ENCODE measurements at regions not wholly inside any gene's neighbourhood (a gene's known extent, or its start where the extent isn't known, plus 50 kb on each side); places are given as distances from the start of the nearest gene placed in this dataset.

DNA sequence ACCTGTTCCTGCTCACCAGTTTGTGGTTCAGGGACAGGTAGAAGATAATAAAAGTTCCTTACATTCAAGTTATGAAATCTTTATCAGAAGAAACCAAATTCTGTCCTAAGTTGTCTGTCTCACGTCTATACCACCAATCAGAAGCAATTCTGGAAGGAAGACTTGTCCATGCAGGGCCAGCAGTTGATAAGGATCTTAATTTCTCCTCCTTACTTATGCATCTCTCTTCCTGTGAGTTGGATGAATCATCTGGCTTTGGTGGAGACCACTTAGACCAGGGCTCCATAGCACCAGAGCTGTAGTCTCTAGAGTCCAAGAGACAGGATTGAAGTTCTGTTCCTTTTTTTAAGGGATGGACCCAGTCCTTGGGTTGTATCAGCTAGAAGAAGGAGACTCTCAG lies 106.5 kb downstream of the APOB start:
- intact Hi-C loops (cut with DNase I; ENCODE audit: low total_unique reads) = no loop called here
- H3K27me3 ChIP-seq = no peaks in the 10 kb centered on the region
- no peaks in the 10 kb centered on the region for H3K36me3 ChIP-seq
- no peaks in the 10 kb centered on the region for H3K4me1 ChIP-seq
- H3K27ac ChIP-seq = no peak overlapping the region
- TF ChIP-seq, protein P1, sequence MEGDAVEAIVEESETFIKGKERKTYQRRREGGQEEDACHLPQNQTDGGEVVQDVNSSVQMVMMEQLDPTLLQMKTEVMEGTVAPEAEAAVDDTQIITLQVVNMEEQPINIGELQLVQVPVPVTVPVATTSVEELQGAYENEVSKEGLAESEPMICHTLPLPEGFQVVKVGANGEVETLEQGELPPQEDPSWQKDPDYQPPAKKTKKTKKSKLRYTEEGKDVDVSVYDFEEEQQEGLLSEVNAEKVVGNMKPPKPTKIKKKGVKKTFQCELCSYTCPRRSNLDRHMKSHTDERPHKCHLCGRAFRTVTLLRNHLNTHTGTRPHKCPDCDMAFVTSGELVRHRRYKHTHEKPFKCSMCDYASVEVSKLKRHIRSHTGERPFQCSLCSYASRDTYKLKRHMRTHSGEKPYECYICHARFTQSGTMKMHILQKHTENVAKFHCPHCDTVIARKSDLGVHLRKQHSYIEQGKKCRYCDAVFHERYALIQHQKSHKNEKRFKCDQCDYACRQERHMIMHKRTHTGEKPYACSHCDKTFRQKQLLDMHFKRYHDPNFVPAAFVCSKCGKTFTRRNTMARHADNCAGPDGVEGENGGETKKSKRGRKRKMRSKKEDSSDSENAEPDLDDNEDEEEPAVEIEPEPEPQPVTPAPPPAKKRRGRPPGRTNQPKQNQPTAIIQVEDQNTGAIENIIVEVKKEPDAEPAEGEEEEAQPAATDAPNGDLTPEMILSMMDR (IDR thresholded peaks at IDR 0.05) = no peak
- no peaks in the 10 kb centered on the region for H3K9me3 ChIP-seq
- no peak overlapping the region for H3K4me3 ChIP-seq
- DNase-seq = no peak

DNA sequence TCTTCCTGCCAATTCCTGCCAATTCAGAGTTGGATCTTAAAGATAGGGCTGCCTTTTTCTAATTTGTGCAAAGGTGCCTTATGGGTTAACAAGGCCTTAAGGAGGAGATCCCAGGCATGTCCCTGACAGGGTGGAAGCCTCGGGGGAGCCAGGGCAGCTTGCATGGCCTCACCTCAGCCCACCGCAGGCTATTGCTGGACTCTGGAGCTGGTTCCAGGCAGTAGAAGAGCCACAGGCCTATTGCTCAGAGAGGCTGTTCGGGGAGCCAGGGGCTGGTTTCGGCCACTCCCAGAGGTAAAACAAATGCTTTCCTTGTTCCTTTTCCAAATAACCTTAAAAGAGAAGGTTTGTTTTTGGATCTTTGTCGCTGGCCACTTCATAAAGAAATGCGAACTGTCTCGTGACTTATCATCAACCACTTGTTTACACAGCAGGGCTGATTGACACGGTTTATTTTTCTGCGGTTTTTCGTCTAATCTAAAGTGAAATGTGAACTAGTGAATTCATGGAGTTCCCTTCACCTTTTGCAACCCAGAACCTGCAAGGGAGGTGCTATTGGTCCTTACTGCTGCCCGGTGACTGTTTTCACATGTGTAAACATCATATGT lies 108.6 kb downstream of the APOB start:
- no peaks in the 10 kb centered on the region for H3K36me3 ChIP-seq
- intact Hi-C loops (cut with DNase I; ENCODE audit: low total_unique reads) = no loop called here
- H3K4me3 ChIP-seq = no peak overlapping the region
- no peak for DNase-seq
- TF ChIP-seq, protein P1 (IDR thresholded peaks at IDR 0.05) = no peak
- no peaks in the 10 kb centered on the region for H3K9me3 ChIP-seq
- H3K4me1 ChIP-seq = peaks cover 0 to 7% (median 6%) of the 10 kb centered on the region in 4 donors
- no peak overlapping the region for H3K27ac ChIP-seq
- H3K27me3 ChIP-seq = no peaks in the 10 kb centered on the region

DNA sequence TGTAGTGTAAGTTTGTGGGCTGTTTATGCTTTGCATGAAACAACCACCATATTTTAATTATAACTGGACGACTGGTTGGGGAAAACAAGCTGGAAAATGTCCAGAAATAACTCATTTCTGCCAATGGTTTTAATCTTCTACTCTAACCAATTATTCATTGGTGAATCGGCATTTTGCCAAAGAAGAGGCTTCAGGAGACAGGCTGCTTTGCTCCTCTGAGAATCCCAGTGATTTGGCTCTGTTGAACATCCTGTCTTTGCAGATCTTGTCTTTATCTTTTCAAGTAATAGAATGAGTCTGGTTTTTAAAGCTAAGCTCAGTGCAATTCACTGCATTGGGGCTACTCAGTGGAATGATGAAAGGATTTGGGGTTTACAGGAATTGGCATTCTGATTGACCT lies 109.6 kb downstream of the APOB start:
- Histone ChIP-seq H3K4me1 (peaks cover 0 to 7% (median 6%) of the 10 kb centered on the region in 4 donors), H3K27ac (no peak overlapping the region), H3K4me3 (no peak overlapping the region), H3K9me3 (no peaks in the 10 kb centered on the region), H3K36me3 (no peaks in the 10 kb centered on the region), H3K27me3 (no peaks in the 10 kb centered on the region)
- TF ChIP-seq, protein P1 (IDR thresholded peaks at IDR 0.05) = no peak
- no peak for DNase-seq
- intact Hi-C loops (cut with DNase I; ENCODE audit: low total_unique reads) = no loop called here

DNA sequence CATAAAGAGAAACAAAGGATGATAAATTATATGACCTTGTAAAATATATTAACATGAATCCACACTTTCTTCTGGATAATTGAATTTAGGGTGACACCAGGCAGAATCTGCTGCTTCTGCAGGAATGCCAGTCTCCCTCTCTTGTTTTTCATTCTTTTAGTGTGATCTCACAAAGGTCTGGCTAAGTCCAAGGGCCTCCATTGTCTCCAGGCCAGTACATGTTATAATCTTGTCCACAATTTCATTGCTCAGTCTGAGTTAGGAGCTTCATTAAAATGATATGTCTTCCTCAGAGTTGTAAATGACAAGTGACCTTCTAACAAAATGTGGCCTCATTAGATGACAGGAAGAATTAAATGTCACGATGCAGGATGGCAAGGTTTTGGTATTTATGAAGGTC lies 110.2 kb downstream of the APOB start:
- H3K9me3 ChIP-seq = peaks cover 0 to under 1% (median 0%) of the 10 kb centered on the region in 3 donors
- no peaks in the 10 kb centered on the region for H3K36me3 ChIP-seq
- H3K4me3 ChIP-seq = no peak overlapping the region
- DNase-seq = no peak
- H3K4me1 ChIP-seq = peaks cover 0 to 7% (median 6%) of the 10 kb centered on the region in 4 donors
- intact Hi-C loops (cut with DNase I; ENCODE audit: low total_unique reads) = no loop called here
- TF ChIP-seq, protein P1 (IDR thresholded peaks at IDR 0.05) = no peak
- no peaks in the 10 kb centered on the region for H3K27me3 ChIP-seq
- H3K27ac ChIP-seq = no peak overlapping the region

DNA sequence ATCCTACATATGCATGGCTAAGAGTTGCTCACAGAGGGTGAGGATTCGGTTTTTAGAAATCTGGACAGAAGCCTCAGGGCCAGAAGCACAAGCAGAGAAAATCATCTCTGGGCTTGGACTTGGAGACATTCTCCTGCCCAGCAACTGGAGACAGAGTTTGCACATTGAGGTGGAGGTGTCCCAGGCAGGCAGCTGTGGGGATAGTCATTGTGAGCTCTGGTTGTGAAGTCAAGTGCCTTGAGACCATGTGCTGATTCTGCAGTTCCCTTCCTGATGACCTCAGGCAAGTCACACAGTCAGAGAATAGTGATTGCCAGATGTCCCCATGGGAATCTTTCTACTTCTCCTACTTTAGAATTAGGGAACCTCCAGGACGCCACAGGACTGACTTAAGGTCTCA lies 108.4 kb upstream of the LDAH start:
- no peak overlapping the region for H3K27ac ChIP-seq
- H3K9me3 ChIP-seq = peaks cover 0 to 7% (median 0%) of the 10 kb centered on the region in 3 donors
- no peaks in the 10 kb centered on the region for H3K27me3 ChIP-seq
- no peak for DNase-seq
- TF ChIP-seq, protein P1 (IDR thresholded peaks at IDR 0.05) = no peak
- H3K4me3 ChIP-seq = no peak overlapping the region
- intact Hi-C loops (cut with DNase I; ENCODE audit: low total_unique reads) = no loop called here
- no peaks in the 10 kb centered on the region for H3K36me3 ChIP-seq
- H3K4me1 ChIP-seq = peaks cover 0 to 7% (median 6%) of the 10 kb centered on the region in 4 donors

DNA sequence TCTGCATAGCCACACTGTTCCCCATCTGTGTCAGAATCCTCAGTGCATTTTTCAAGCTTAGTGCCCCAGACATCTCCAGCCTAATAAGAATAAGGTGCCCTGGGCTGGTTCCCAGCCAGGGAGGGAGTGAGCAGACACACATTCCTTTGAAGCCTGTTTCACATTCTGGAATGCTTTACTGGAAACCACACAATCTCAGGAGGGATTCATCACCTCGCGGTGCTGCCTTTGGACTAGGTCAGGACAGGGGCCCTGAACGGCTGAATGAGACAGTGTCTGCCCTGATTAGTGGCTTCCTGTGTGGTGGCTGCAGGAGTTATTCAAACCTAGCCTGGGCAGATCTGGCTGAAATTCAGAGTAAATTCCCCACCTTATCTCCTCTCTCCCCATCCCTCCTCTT lies 108.0 kb upstream of the LDAH start:
- Histone ChIP-seq H3K9me3 (peaks cover 0 to 7% (median 0%) of the 10 kb centered on the region in 3 donors), H3K4me1 (peaks cover 0 to 7% (median 6%) of the 10 kb centered on the region in 4 donors), H3K27me3 (no peaks in the 10 kb centered on the region), H3K27ac (no peak overlapping the region), H3K36me3 (no peaks in the 10 kb centered on the region), H3K4me3 (no peak overlapping the region)
- DNase-seq = no peak
- intact Hi-C loops (cut with DNase I; ENCODE audit: low total_unique reads) = no loop called here
- TF ChIP-seq, protein P1 (IDR thresholded peaks at IDR 0.05) = no peak
